PC-9 (cell line): ENCODE measurements at regions not wholly inside any gene's neighbourhood (a gene's known extent, or its start where the extent isn't known, plus 50 kb on each side); places are given as distances from the start of the nearest gene placed in this dataset.

Experiments used
- BruUV-seq: library from RNA; stranded (reverse); fragments of 400-500 nt; replicated peaks from 2 replicates; lab custom pipeline; 2021; lab: Mats Ljungman, UMichigan
- CTCF ChIA-PET: fragments of 300-600 bp; sonication (Branson Sonifier 250); formaldehyde crosslinking; loops from one replicate; lab custom pipeline; 2022; ENCODE audit warnings: antibody characterized with exemption; lab: Charles Lee
- POLR2A ChIA-PET: fragments of 300-600 bp; sonication (Branson Sonifier 250); formaldehyde crosslinking; loops from one replicate; lab custom pipeline; 2022; ENCODE audit warnings: antibody characterized with exemption; ENCODE audit not compliant: unreplicated experiment; lab: Charles Lee
- DNase-seq, 2 experiments: peaks; one replicate each; pipeline versions ENCODE4 v3.0.0 to v3.0.0-alpha.2; 2015 to 2022; ENCODE audit warnings: mixed read lengths in 1 of 2
- H2AFZ ChIP-seq: fragments of 200-600 bp; sonication (generic); 2 replicates; pipeline ENCODE4 v1.8.1; 2017; ENCODE audit warnings: antibody characterized with exemption
- H3F3A ChIP-seq: fragments of 200-600 bp; sonication (generic); 2 replicates; pipeline ENCODE4 v1.8.1; 2017; ENCODE audit warnings: antibody characterized with exemption, mild to moderate bottlenecking, low read depth; ENCODE audit not compliant: insufficient read depth
- H3K27ac ChIP-seq: fragments of 200-600 bp; sonication (generic); 2 replicates; pipeline ENCODE4 v1.6.1; 2016; ENCODE audit warnings: mixed run types
- H3K27me3 ChIP-seq: fragments of 200-600 bp; sonication (generic); 2 replicates; pipeline ENCODE4 v1.6.1; 2016; ENCODE audit warnings: low read depth, mixed run types; ENCODE audit not compliant: insufficient read depth
- H3K36me3 ChIP-seq: fragments of 200-600 bp; sonication (generic); 2 replicates; pipeline ENCODE4 v1.6.1; 2016; ENCODE audit warnings: low read depth, mixed run types
- H3K4me1 ChIP-seq: fragments of 200-600 bp; sonication (generic); replicated peaks from 2 replicates; pipeline ENCODE4 v1.6.1; 2016; ENCODE audit warnings: mixed run types; ENCODE audit not compliant: insufficient read depth
- H3K4me2 ChIP-seq: fragments of 200-600 bp; sonication (generic); 2 replicates; pipeline ENCODE4 v1.6.1; 2017; ENCODE audit warnings: mixed run types
- H3K4me3 ChIP-seq: fragments of 200-600 bp; sonication (generic); 2 replicates; pipeline ENCODE4 v1.6.1; 2016; ENCODE audit warnings: mixed run types
- H3K79me2 ChIP-seq: fragments of 200-600 bp; sonication (generic); 2 replicates; pipeline ENCODE4 v1.6.1; 2017; ENCODE audit warnings: low read depth, mixed run types
- H3K9me2 ChIP-seq: fragments of 200-600 bp; sonication (generic); 2 replicates; pipeline ENCODE4 v1.8.1; 2017; ENCODE audit warnings: mild to moderate bottlenecking; ENCODE audit not compliant: insufficient read depth
- H3K9me3 ChIP-seq: fragments of 200-600 bp; sonication (generic); 2 replicates; pipeline ENCODE4 v1.8.1; 2016; ENCODE audit warnings: low read depth; ENCODE audit not compliant: insufficient read depth
- H4K20me1 ChIP-seq: fragments of 200-600 bp; sonication (generic); 2 replicates; pipeline ENCODE4 v1.8.1; 2017; ENCODE audit not compliant: insufficient read depth
- CTCF ChIP-seq: fragments of 200-600 bp; sonication (generic); conservative IDR thresholded peaks from 2 replicates; pipeline ENCODE4 v1.6.1; 2017; ENCODE audit warnings: mixed run types, antibody characterized with exemption, mild to moderate bottlenecking, moderate library complexity
- EZH2 ChIP-seq: fragments of 200-600 bp; sonication (generic); IDR thresholded peaks from 2 replicates; pipeline ENCODE4 v1.8.0; 2017; ENCODE audit warnings: antibody characterized with exemption, low read depth
- intact Hi-C: fragments of 100-400 bp; cut with micrococcal nuclease; formaldehyde crosslinking; loops from one replicate; pipeline ENCODE4 v1.10.0; 2022; ENCODE audit not compliant: unreplicated experiment

DNA sequence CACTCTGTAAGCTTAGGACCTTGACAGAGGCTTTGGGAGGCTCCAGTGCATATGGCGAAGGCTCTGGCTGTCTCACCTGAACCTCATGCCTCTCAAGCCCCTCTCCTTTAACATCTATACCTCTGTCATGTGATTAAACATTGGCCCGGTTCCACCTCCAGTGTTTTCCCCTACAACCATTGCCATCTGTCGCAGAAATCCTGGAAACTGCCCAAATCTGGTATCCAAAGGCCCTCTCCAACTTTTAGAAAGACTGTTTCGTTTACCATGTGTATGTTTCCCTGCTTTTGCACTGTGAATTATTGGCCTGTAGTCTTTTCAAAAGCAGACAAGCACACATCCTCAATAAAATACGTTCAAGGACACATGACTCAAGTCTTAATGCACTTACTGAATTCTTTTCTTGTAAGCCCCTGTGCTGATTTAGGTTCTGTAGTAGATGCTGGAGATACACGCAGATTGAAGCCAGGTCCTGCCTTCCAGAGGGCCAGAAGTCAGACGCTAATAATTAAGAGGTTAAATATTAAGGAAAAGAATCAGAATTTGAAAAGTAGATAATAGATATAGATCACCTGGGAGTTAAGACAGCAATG, 386.4 kb upstream of the SLC14A2 start:
- Histone ChIP-seq H3K27ac (no peak overlapping the region), H4K20me1 (no peaks in the 10 kb centered on the region), H3K4me3 (no peak overlapping the region), H3K9me2 (no peaks in the 10 kb centered on the region), H3K4me2 (no peak overlapping the region), H3K79me2 (no peaks in the 10 kb centered on the region), H3K9me3 (no peaks in the 10 kb centered on the region), H3K27me3 (no peaks in the 10 kb centered on the region), H3K4me1 (no peaks in the 10 kb centered on the region), H3K36me3 (no peaks in the 10 kb centered on the region), H2AFZ (no peak overlapping the region), H3F3A (no peaks in the 10 kb centered on the region)
- ChIA-PET POLR2A (no interaction called here), CTCF (no interaction called here)
- no TSS peak for BruUV-seq
- intact Hi-C loops = no loop called here
- DNase-seq = no peak
- TF ChIP-seq EZH2 (no peak), CTCF (no peak)

DNA sequence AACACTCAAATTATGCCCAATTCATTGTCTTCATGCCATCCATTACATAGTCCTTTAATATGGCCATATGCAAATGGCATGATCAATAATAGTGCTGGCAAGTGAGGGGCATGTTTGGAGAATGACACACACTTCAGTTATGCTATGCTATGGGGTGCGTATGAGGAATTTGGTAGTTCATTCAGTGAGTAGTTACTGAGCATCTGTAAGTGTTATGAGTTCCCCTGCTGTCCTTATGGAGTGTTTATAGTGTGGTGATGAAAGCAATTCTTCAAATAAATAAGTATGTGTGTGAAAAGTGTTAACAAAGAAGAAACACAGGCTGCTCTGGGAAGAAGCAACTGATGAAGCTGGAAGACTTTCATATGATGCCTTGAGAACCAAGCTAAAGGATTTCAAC, 383.7 kb upstream of the SLC14A2 start:
- no peaks in the 10 kb centered on the region for H3F3A ChIP-seq
- no peaks in the 10 kb centered on the region for H3K79me2 ChIP-seq
- no peak overlapping the region for H3K27ac ChIP-seq
- H3K9me2 ChIP-seq = no peaks in the 10 kb centered on the region
- no peaks in the 10 kb centered on the region for H3K4me1 ChIP-seq
- BruUV-seq = no TSS peak
- no peak overlapping the region for H3K4me3 ChIP-seq
- no peaks in the 10 kb centered on the region for H4K20me1 ChIP-seq
- no peaks in the 10 kb centered on the region for H3K27me3 ChIP-seq
- TF ChIP-seq CTCF (no peak), EZH2 (no peak)
- POLR2A ChIA-PET = no interaction called here
- H3K9me3 ChIP-seq = no peaks in the 10 kb centered on the region
- CTCF ChIA-PET = no interaction called here
- no peak for DNase-seq
- H2AFZ ChIP-seq = no peak overlapping the region
- H3K36me3 ChIP-seq = no peaks in the 10 kb centered on the region
- no peak overlapping the region for H3K4me2 ChIP-seq
- intact Hi-C loops = no loop called here

DNA sequence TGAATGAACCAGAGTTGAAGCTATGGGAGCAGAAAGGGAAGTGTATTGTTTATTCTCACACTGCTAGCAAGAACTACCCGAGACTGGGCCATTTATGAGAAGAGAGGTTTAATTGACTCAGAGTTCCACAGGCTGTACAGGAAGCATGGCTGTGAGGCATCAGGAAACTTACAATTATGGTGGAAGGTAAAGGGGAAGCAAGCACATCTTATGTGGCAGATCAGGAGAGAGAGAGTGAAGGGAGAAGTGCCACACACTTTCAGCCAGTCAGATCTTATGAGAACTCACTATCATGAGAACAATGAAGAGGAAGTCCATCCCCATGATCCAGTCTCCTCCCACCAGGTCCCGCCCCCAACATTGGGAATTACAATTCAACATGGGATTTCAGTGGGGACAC, 383.2 kb upstream of the SLC14A2 start:
- POLR2A ChIA-PET = no interaction called here
- intact Hi-C loops = no loop called here
- TF ChIP-seq EZH2 = no peak
- no peak for TF ChIP-seq CTCF
- no peak overlapping the region for H2AFZ ChIP-seq
- DNase-seq = no peak
- no peak overlapping the region for H3K27ac ChIP-seq
- H3K27me3 ChIP-seq = no peaks in the 10 kb centered on the region
- no TSS peak for BruUV-seq
- no peaks in the 10 kb centered on the region for H3K36me3 ChIP-seq
- H3K79me2 ChIP-seq = no peaks in the 10 kb centered on the region
- no peak overlapping the region for H3K4me2 ChIP-seq
- H3F3A ChIP-seq = no peaks in the 10 kb centered on the region
- no peaks in the 10 kb centered on the region for H3K9me2 ChIP-seq
- CTCF ChIA-PET = no interaction called here
- H3K4me1 ChIP-seq = no peaks in the 10 kb centered on the region
- H3K4me3 ChIP-seq = no peak overlapping the region
- no peaks in the 10 kb centered on the region for H3K9me3 ChIP-seq
- no peaks in the 10 kb centered on the region for H4K20me1 ChIP-seq
